Gastroesophageal sphincter (tissue), 4 donors: ENCODE measurements at regions not wholly inside any gene's neighbourhood (a gene's known extent, or its start where the extent isn't known, plus 50 kb on each side); places are given as distances from the start of the nearest gene placed in this dataset.

Source experiments
- ATAC-seq: fragments of 150-250 bp; one replicate; pipeline ENCODE4 v1.9.1; 2016; ENCODE audit warnings: mild to moderate bottlenecking, moderate library complexity
- H3K27ac ChIP-seq, 4 donors: fragments of 200-600 bp; sonication (generic) in 3 of 4; 1 replicate in 3 of 4; 2 replicates in 1 of 4; pipeline ENCODE4 v1.5.1; 2016 to 2019
- H3K27me3 ChIP-seq: fragments of 200-600 bp; sonication (generic); one replicate; pipeline ENCODE4 v1.5.1; 2019
- H3K36me3 ChIP-seq, 2 donors: fragments of 200-600 bp; sonication (generic); one replicate each; pipeline ENCODE4 v1.5.1; 2019; ENCODE audit warnings: control low read depth in 1 of 2
- H3K4me1 ChIP-seq, 3 donors: fragments of 200-600 bp; sonication (generic); 1 replicate in 2 of 3; 2 replicates in 1 of 3; pipeline ENCODE4 v1.5.1; 2016 to 2019; ENCODE audit warnings: control low read depth in 2 of 3
- H3K4me3 ChIP-seq, 2 donors: fragments of 200-600 bp; sonication (generic); one replicate each; pipeline ENCODE4 v1.5.1; 2019; ENCODE audit warnings: mild to moderate bottlenecking in 1 of 2, moderate library complexity in 1 of 2
- H3K9me3 ChIP-seq, 3 donors: fragments of 200-600 bp; sonication (generic); one replicate each; pipeline ENCODE4 v1.5.1; 2017 to 2019; ENCODE audit warnings: control low read depth in 2 of 3
- CTCF ChIP-seq, 4 experiments: fragments of 200-600 bp in 2 of 4; fragments of 450-650 bp in 2 of 4; sonication (generic) in 1 of 4; IDR thresholded peaks; one replicate each; pipeline ENCODE4 v1.5.1; 2017 to 2019; ENCODE audit warnings: antibody characterized with exemption in 4 of 4, mild to moderate bottlenecking in 2 of 4, moderate library complexity in 2 of 4
- EP300 ChIP-seq: sonication (generic); formaldehyde crosslinking; IDR thresholded peaks from one replicate; pipeline ENCODE4 v1.6.1; 2017; ENCODE audit warnings: antibody characterized with exemption, mild to moderate bottlenecking
- POLR2A ChIP-seq, 2 donors: fragments of 450-650 bp; IDR thresholded peaks; one replicate each; pipeline ENCODE4 v1.6.1; 2017; ENCODE audit warnings: antibody characterized with exemption in 2 of 2, mild to moderate bottlenecking in 2 of 2, moderate library complexity in 1 of 2
- POLR2AphosphoS5 ChIP-seq: sonication (generic); formaldehyde crosslinking; IDR thresholded peaks from one replicate; pipeline ENCODE4 v1.6.1; 2017; ENCODE audit warnings: antibody characterized with exemption
- WGBS, 2 donors: methylation state at CpG; one replicate each; pipeline ENCODE4 v1.1.5; 2018; ENCODE audit warnings: low coverage in 1 of 2; 5-methylcytosine and 5-hydroxymethylcytosine counted together

DNA sequence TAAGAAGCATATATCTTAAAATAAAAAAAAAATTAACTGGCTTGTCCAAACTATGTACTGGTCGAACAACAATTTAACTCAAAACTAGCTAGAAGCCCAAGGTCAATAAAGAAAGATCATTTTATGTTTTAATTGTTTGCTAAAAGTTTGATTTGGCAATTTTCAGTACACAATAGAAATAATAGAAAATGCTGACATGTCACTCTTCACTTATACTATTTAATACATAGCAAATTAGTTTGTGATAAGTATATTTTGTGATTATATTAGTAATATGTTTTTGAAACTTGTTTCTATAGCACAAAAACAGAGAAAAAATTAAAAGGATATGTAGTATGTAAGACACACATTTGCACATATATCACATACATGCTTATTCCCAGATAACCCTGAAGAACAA is 1938.6 kb upstream of the PIK3C3 start:
- no peak overlapping the region for H3K27ac ChIP-seq
- no peak overlapping the region for H3K4me3 ChIP-seq
- no peak for ATAC-seq
- no peaks in the 10 kb centered on the region for H3K27me3 ChIP-seq
- TF ChIP-seq CTCF (IDR thresholded peaks at IDR 0.05) (no peak), POLR2A (IDR thresholded peaks at IDR 0.05) (no peak), EP300 (no peak), POLR2AphosphoS5 (no peak)
- H3K36me3 ChIP-seq = no peaks in the 10 kb centered on the region
- WGBS, 2 donors = 93 to 95% methylated on average over 1 of the region's 1 CpG
- no peaks in the 10 kb centered on the region for H3K4me1 ChIP-seq
- no peaks in the 10 kb centered on the region for H3K9me3 ChIP-seq

DNA sequence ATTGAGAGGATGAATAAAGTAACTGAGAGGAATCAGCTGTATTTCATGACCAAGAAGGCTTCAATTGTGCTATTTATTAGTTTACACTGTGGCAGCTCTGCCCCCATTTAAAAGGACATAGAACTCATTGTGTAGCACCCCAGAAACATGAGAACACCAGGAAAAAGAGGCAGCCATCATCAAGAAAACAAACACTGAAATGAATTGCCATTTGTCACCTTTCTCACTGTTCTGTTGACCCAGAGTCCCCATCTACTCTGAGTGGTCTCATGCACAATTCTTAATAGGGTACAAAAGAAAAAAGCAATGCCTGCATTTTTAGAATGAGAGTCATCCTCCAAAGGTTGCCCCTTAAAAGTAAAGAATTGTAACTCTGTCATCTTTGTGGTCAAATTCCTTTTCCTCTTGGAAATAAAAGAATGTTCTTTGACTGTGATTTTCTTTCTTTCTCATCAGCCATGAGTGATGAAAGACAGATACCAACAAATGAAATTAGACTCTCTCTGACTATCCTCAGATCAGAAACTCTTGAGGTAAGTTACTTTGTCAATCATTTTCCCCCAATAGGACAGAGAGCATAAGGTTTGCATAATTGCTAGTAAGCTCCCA is 1941.9 kb upstream of the PIK3C3 start:
- Histone ChIP-seq H3K4me1 (no peaks in the 10 kb centered on the region), H3K36me3 (no peaks in the 10 kb centered on the region), H3K27me3 (no peaks in the 10 kb centered on the region), H3K9me3 (no peaks in the 10 kb centered on the region), H3K4me3 (no peak overlapping the region), H3K27ac (no peak overlapping the region)
- no peak for TF ChIP-seq POLR2AphosphoS5
- no peak for ATAC-seq

DNA sequence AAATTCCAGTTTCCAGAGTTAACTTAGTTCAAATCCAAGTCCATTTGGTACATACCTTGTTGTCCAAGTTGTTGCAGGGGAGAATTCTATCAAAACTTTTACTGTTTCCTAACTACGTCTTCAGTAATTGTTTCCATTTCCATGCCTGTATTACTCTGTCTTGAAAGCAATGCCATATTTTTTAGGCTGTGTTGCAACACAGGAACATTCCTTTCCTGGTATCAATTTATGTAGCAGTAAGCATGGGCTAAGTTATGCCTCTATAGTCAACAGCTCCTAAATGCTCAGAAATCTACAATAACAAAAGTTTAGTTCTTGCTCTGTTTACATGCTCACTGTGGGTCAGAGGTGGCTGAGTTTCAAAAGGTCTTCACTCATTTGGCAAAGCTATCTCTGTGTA is 1943.8 kb upstream of the PIK3C3 start:
- Histone ChIP-seq H3K36me3 (no peaks in the 10 kb centered on the region), H3K4me1 (no peaks in the 10 kb centered on the region), H3K27me3 (no peaks in the 10 kb centered on the region), H3K4me3 (no peak overlapping the region), H3K9me3 (no peaks in the 10 kb centered on the region), H3K27ac (no peak overlapping the region)
- no peak for ATAC-seq
- TF ChIP-seq EP300 (no peak), POLR2A (IDR thresholded peaks at IDR 0.05) (no peak), CTCF (IDR thresholded peaks at IDR 0.05) (no peak), POLR2AphosphoS5 (no peak)
- 73 to 86% methylated on average over 1 of the region's 1 CpG for WGBS, 2 donors

GRCh38 chr18:40006634-40007033 is 1948.4 kb upstream of the PIK3C3 start:
- H3K4me1 ChIP-seq = no peaks in the 10 kb centered on the region
- no peaks in the 10 kb centered on the region for H3K36me3 ChIP-seq
- H3K9me3 ChIP-seq = no peaks in the 10 kb centered on the region
- TF ChIP-seq POLR2AphosphoS5 (no peak), CTCF (IDR thresholded peaks at IDR 0.05) (no peak), POLR2A (IDR thresholded peaks at IDR 0.05) (no peak), EP300 (no peak)
- no peak overlapping the region for H3K27ac ChIP-seq
- H3K4me3 ChIP-seq = no peak overlapping the region
- no peak for ATAC-seq
- H3K27me3 ChIP-seq = no peaks in the 10 kb centered on the region
- WGBS, 2 donors = 55 to 65% methylated on average over 4 of the region's 4 CpGs

DNA sequence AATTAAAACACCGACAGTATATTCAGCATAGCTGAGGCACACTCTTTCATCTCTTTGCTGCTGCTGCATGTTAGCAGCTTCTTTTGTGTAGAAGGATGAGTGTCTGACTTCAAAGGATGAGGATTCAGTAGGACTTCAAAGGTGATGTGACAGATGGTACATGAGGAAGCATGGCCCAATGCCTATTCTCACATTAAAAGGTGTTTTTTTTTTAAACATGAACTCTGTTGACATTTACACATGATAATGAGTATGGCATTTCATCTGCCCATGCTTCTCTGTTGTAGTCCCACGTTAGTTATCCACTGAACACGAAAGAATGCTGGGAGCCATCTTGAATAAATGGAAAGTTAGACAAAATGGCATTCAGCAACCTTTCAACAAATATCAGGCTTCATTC is 1950.8 kb upstream of the PIK3C3 start:
- Histone ChIP-seq H3K9me3 (no peaks in the 10 kb centered on the region), H3K27ac (no peak overlapping the region), H3K27me3 (no peaks in the 10 kb centered on the region), H3K36me3 (no peaks in the 10 kb centered on the region), H3K4me1 (no peaks in the 10 kb centered on the region), H3K4me3 (no peak overlapping the region)
- no peak for ATAC-seq
- WGBS, 2 donors = 77 to 79% methylated on average over 3 of the region's 3 CpGs
- TF ChIP-seq CTCF (IDR thresholded peaks at IDR 0.05) (no peak), POLR2A (IDR thresholded peaks at IDR 0.05) (no peak), POLR2AphosphoS5 (no peak), EP300 (no peak)
